KOPT-K1 (cell line): ENCODE measurements at regions not wholly inside any gene's neighbourhood (a gene's known extent, or its start where the extent isn't known, plus 50 kb on each side); places are given as distances from the start of the nearest gene placed in this dataset.

ENCODE experiments used
- H3K27ac ChIP-seq: fragments of 200-600 bp; sonication (generic); 2 replicates; pipeline ENCODE4 v1.5.1; 2016; ENCODE audit warnings: antibody characterized with exemption, mild to moderate bottlenecking, low read depth, low read length; ENCODE audit not compliant: poor library complexity, severe bottlenecking
- H3K36me3 ChIP-seq: fragments of 200-600 bp; sonication (generic); 2 replicates; pipeline ENCODE4 v1.5.1; 2017; ENCODE audit warnings: antibody characterized with exemption, mild to moderate bottlenecking, low read length, moderate library complexity; ENCODE audit not compliant: insufficient read depth
- H3K9me3 ChIP-seq: fragments of 200-600 bp; sonication (generic); 2 replicates; pipeline ENCODE4 v1.5.1; 2017; ENCODE audit warnings: antibody characterized with exemption, low read length, mild to moderate bottlenecking; ENCODE audit not compliant: insufficient read depth, poor library complexity, severe bottlenecking

DNA sequence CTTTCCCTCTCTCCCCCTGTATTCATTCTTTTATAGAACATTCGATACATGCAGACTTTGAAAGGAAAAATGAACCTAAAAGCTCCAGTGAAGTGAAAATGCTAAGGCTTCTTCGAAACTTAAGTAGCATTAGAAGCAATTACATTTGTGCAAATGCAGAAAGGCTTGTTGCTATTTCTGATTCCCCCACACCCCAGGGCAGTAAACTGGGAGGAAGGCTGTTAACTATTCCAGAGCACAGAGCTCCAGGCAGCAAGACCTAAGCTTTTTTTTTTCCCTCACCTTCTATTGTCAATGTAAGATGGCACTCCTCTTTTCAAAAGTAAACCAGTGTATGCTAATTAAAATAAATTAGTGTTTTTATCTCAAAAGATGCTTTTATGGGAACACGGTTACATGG is 448.9 kb upstream of the TBX3 start:
- no peaks in the 10 kb centered on the region for H3K9me3 ChIP-seq
- no peaks in the 10 kb centered on the region for H3K36me3 ChIP-seq
- H3K27ac ChIP-seq: no peak overlapping the region

DNA sequence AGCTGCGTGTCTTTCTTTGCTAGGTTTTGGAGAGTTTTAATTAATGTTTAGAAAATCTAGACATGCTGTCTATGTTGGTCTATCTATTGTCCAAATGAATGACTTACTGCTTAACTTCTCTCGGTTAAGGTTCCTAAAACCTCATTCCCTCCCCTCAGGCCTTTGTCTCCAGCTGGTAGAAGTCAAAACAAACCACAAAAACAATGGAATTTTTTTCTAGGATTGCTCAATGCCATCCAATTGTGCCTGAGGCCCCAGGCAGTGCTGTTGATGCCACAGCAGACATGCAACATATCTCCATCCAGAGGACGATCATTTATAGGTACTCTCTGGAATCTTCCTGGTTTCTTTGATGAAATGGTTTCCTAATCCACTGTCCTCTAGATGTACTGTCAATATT is 448.2 kb upstream of the TBX3 start:
- no peaks in the 10 kb centered on the region for H3K9me3 ChIP-seq

DNA sequence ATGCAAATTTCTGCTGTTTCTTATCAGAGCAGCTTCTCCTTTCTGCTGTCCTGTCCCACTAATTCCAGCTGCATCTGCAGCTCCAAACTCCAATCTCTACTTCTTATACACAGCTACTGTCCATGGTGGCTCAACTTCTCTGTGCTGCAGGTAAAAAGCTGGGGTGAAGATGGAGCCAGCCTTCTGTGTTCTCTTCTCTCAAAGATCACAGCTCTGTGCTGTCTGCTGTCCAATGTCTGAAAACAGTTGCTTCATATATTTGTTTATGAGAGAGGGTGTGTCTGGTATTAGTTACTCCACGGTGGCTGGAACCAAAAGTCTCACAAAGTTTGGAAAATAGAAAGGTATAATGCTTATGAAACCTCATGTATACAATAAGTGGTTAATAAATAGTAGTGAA is 445.8 kb upstream of the TBX3 start:
- Histone ChIP-seq H3K36me3 (no peaks in the 10 kb centered on the region), H3K9me3 (no peaks in the 10 kb centered on the region)

More for the DNA sequence above, 448.2 kb upstream of the TBX3 start:
- no peaks in the 10 kb centered on the region for H3K36me3 ChIP-seq
- no peak overlapping the region for H3K27ac ChIP-seq

DNA sequence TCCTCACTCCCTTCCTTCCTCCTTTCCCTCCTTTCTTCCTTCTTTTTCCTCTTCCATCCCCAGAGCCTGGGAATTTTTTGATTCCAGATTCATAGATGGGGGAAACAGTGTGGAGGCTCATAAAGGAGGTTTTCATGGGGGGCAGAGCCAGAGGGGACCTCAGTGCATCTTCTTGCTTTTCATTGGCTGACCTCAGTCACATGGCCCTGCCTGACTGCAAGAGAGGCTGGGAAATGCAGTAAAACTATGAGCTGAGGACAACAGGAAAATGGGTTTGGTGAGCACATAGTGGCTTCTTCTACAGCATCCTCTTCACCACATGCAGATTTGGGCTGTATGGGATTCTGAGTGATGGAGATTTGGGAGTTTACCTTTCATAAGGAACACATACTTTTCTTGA is 437.1 kb upstream of the TBX3 start:
- H3K9me3 ChIP-seq: no peaks in the 10 kb centered on the region
- H3K27ac ChIP-seq: no peak overlapping the region
- no peaks in the 10 kb centered on the region for H3K36me3 ChIP-seq

More for the DNA sequence above, 445.8 kb upstream of the TBX3 start:
- H3K27ac ChIP-seq: no peak overlapping the region

DNA sequence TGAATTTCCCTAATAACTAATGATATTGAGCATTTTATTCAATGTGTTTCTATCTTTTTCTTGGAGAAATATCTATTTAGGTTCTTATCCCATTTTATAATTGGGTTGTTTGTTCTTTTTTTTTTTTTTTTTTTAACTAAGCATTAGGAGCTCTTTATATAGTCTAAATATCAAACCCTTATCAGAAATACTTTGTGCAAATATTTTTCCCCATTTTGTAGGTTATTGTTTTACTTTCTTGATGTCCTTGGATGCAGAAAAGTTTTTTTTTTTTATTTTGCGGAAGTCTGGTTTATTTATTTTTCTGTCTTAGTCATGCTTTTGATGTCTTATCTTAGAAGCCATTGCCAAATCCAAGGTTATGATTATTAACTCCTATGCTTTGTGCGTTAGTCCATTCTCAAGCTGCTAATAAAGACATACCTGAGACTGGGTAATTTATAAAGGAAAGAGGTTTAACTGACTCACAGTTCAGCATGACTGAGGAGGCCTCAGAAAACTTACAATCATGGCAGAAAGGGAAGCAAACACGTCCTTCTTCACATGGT is 434.3 kb upstream of the TBX3 start:
- Histone ChIP-seq H3K36me3 (no peaks in the 10 kb centered on the region), H3K27ac (no peak overlapping the region), H3K9me3 (no peaks in the 10 kb centered on the region)

DNA sequence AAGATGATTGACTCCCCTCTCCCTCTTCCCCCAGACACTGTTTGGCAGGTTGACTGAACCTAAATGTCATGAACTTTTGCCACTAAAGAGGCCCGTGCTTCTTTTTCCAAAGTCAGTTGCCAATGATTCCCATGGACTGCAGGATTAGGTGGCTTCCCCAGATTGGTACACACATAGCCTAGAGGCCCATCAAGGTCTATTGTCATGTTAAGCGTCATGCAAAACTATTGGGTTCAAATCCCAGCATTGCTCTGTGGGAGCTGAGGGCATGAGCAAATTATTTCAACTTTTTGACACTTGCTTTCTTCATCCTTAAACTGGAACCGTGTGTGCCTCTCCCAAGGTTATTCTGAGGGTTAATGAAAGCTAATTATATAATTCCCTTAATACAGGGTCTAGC is 430.2 kb upstream of the TBX3 start:
- H3K36me3 ChIP-seq: no peaks in the 10 kb centered on the region

DNA sequence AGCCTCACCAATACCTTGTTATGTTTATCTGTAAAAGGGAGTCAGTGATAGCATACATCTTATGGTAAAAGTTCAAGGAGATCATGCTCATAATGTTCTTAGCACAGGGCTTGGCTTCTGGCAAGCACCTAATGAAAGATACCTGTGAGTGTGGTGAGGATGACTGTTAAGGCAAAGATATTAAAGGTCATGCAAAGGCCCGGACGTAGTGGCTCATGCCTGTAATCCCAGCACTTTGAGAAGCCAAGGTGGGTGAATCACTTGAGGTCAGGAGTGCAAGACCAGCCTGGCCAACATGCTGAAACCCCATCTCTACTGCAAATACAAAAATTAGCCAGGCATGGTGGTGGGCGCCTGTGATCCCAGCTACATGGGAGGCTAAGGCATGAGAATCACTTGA is 425.9 kb upstream of the TBX3 start:
- Histone ChIP-seq H3K9me3 (no peaks in the 10 kb centered on the region), H3K36me3 (no peaks in the 10 kb centered on the region), H3K27ac (no peak overlapping the region)

More for the DNA sequence above, 430.2 kb upstream of the TBX3 start:
- no peaks in the 10 kb centered on the region for H3K9me3 ChIP-seq
- H3K27ac ChIP-seq: no peak overlapping the region

DNA sequence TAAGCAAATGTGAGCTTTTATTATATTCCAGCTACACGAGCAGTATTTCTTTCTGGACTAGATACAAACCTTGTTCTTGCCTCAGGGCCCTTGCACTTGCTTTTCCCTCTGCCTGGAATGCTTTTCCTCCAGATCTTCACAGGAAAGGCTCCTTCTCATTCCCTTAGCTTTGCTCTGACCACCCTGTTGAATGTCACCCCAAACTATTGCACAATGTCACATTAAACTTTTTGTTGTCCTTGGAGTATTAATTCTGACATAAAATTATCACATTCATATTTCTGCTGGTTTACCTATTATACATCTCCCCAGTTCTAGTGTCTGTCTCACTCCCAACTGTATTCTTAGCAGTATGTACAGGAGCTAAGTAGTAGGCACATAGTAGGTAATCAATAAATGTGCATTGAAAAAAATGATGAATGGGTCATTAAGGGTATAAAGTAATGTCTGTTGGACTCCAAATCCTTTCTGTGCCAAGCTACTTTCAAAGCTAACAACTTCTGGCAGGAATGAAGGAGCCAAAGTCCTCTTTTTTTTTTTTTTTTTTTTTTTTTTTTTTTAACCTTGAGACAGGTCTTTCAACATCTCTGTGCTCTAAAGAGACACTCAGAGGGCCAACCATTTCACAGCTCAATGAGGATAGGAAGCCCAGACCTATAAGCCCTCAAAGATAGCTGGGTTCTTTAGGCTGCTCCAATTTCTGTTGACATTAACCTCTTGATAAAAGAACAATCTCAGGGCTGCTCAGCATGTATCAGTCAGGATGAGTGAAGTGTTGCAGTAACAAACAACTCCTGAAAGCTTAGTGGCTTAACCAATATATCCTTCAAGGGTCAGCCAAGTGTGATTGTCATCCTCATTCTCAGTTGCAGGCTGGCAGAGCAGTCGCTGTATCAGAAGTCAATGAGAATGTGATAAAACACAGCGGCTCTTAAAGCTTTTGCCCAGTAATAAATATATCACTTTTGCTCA is 424.4 kb upstream of the TBX3 start:
- Histone ChIP-seq H3K27ac (no peak overlapping the region), H3K9me3 (no peaks in the 10 kb centered on the region), H3K36me3 (no peaks in the 10 kb centered on the region)

DNA sequence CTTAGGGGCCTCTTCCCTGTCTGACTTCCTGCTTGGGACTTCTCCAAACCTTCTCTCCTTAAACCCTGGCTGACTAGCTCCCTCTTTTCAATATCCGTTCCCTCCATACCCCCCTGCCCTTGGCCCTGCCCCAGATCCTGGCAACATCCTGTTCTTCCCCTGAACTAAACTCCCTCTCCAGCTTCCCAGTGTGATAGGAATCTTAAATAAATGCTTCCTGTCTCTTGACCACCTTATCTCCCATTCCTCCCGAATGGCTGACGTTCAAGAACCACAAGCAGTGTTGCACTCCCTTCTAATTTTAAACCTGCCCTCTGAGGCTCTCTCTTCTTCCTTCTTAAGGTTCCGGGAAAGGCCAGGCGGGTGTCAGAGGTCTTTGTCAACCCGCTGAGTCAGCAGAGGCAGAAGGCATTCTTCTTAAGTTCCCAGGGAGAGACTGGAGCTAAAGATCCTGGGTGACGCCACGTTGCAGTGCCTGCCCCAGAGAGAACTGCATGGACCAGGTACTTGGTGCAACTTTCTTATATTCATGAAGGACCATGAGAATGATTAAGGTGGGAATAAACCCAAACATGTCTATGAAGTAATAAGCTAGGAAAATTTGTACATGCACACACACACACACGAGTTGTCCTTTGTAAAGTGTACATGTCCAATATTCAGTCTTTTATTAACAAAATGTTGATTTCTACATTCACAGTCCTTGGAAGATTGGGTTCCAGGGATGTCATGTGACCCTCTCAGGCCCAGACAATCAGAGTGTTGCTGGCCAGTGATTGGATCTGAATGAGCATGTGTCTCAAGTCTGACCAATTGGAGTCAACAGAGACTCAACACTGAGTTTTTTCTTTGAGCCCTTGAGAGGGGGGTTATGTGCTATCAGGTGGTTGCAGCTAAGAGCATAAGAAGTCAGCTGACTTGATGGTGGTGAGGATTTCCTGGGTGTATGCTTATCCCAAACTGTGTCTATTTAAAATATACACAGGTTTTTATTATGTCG is 420.2 kb upstream of the TBX3 start:
- Histone ChIP-seq H3K36me3 (no peaks in the 10 kb centered on the region), H3K27ac (no peak overlapping the region), H3K9me3 (no peaks in the 10 kb centered on the region)

DNA sequence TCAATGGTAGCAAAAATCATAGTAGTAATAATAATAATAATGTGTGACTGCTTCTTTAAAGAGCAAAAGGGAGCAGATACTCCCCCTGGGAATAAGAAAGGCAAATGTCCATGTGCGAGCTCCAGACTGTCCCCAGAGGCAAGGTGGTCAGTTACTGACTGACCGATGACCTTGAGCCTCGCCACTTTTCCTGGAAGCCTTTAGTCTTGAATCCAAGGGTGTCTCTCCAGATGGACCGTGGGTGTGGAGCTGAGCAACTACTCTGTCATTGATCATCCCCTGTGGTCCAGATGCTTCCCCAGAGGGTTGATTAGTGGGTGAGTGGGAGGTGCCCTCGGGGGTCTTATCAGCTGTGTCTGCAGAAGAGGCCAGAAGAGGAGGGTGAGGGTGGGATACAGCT is 418.5 kb upstream of the TBX3 start:
- H3K9me3 ChIP-seq: no peaks in the 10 kb centered on the region
- H3K36me3 ChIP-seq: no peaks in the 10 kb centered on the region
- no peak overlapping the region for H3K27ac ChIP-seq

DNA sequence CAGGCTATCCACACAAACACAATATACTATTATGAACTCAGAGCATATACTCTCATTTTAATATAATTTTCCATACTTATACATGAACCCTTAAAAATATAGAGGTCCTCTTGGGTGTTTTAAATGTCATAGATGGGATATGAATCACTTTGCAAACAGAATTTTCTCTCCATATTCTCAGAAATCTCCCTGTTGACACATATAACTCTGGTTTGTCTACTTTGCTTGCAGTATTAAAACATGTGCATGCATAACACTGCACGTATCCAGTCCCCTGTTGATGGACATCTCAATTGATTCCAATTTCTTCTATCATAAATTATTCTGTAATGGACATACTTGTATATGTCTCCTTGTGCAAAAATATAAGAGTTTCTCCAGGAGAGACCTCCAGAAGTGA is 417.5 kb upstream of the TBX3 start:
- Histone ChIP-seq H3K27ac (no peak overlapping the region), H3K9me3 (no peaks in the 10 kb centered on the region), H3K36me3 (no peaks in the 10 kb centered on the region)

DNA sequence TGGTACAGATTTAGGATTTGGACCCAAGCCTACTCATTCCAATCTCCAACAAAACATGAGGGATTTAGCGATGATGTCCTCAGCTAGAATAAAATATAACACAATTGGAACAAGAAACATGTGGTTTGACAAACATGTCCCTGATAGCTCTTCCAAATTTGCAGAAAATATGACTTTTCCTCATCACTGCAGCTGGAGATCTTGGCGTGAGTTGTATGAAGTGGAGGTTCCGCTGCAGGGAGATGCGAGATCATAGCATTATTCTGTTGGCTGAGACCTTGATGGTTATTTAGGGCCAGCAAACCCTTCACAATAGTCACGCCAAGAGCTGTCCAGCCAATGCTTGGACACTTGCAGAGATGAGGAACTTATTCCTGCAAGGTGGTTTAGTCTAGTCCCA is 413.4 kb upstream of the TBX3 start:
- H3K9me3 ChIP-seq: no peaks in the 10 kb centered on the region
- H3K36me3 ChIP-seq: no peaks in the 10 kb centered on the region
- H3K27ac ChIP-seq: no peak overlapping the region

DNA sequence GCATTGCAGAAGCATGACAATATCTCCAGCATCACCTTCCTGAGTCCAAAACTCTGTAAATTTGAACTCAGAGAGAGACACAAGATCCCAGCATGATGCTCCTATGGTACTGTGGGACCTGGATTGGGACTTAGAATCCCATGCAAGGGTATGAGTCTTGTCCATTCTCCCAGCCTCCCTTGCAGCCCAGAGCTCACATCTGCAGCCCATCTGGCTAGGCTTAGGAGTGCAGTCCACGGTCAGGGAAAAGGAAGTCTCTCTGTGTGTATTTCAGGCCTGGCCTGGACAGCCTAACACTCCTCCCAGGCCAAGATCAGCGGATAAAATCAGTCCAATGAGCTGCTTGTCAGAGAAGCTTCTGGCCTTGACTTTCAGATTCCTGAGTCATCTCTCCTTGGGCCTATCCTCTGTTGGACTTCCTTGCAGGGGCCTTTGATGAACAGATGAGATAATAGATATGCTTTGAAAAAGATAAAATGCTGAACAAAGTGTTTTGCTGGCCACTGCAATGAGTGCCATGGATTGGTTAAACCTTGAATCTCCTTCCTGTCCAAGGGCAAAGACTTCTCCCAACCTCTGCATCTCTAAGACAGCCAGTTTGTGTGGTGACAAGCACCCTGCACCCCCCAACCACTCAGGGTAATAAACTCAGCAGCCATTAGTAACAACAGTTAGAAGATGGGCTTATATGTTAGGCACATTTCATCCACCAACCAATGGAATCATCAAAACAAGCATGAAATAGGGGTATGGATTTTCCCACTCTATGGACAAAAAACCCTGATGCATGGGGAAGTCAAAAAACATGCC is 412.8 kb upstream of the TBX3 start:
- H3K36me3 ChIP-seq: no peaks in the 10 kb centered on the region
- no peak overlapping the region for H3K27ac ChIP-seq

DNA sequence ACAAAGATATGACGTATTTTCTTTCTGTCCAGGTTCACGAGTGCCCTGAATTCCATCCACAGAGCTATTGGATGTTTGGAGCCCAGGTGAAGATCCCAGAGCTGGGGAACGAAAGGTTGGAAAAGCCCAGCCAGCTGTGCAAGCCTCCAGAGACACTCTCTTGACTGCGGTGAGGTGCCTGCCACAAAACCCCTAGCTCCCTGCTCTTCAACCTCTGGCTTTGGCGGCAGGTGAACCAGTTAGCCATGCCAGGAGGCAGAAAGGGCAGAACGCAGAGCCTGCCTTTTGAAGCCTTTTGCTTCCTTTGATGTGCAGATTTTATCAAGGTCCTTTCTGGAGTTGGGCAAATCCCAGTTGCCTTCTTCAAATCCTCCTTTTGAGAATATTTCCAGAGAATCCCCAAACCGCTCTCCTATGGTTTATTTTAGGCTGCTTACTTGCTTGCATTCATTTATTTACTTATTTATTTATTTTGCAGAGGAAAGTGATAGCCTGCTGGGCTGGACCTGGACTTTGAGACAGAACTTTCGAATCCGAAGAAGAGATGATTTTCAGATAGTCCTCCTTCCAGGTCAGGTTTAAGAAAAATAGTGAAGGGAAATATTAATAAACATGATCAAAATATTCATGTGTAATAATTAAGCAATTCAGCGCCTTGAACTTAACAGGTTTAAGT is 411.2 kb upstream of the TBX3 start:
- Histone ChIP-seq H3K27ac (no peak overlapping the region), H3K9me3 (no peaks in the 10 kb centered on the region), H3K36me3 (no peaks in the 10 kb centered on the region)

More for the DNA sequence above, 412.8 kb upstream of the TBX3 start:
- no peaks in the 10 kb centered on the region for H3K9me3 ChIP-seq
